Stimulated activated naive CD8-positive, alpha-beta T cell treated with anti-CD3 and anti-CD28 coated beads, Interleukin-15, amount 100 ng/mL, for 72 hours (primary cell): ENCODE measurements at regions not wholly inside any gene's neighbourhood (a gene's known extent, or its start where the extent isn't known, plus 50 kb on each side); places are given as distances from the start of the nearest gene placed in this dataset.

Experiments
- ATAC-seq: fragments of 150-1000 bp; cut with Tn5 transposase; 2 replicates; pipeline ENCODE4 v1.10.0; 2021; ENCODE audit warnings: mild to moderate bottlenecking, moderate library complexity
- DNase-seq, 2 donors: peaks; one replicate each; pipeline ENCODE4 v3.0.0; 2021 to 2022
- H3K27ac Mint-ChIP-seq, 2 donors: one replicate each; pipeline ENCODE4 v1.8.0; 2022; ENCODE audit warnings: mild to moderate bottlenecking in 2 of 2, mixed read lengths in 2 of 2, moderate library complexity in 2 of 2
- H3K27me3 Mint-ChIP-seq: one replicate; pipeline ENCODE4 v1.8.0; 2022; ENCODE audit warnings: mixed read lengths
- H3K4me1 Mint-ChIP-seq: one replicate; pipeline ENCODE4 v1.8.0; 2022; ENCODE audit warnings: mild to moderate bottlenecking, mixed read lengths
- H3K4me3 Mint-ChIP-seq, 2 donors: one replicate each; pipeline ENCODE4 v1.8.0; 2022; ENCODE audit warnings: mild to moderate bottlenecking in 2 of 2, mixed read lengths in 2 of 2, moderate library complexity in 1 of 2
- H3K9me3 Mint-ChIP-seq, 2 donors: one replicate each; pipeline ENCODE4 v1.8.0; 2022; ENCODE audit warnings: mixed read lengths in 2 of 2

DNA sequence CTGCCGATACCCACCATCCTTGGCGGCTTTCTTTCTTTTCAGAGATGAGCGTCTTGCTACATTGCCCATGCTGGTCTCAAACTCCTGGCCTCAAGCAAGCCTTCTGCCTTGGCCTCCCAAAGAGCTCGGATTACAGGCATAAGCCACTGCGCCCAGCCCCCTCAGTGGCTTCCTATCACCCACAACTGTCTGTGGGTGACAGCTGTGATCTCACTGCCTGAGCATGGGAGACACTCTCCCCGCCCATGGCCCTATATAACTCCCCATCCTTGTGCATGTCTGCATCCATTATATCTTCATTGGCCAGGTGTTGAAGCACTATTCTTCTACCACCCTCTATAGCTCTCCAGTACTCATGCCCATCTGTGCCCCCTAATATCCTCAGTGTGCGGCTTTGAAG is 76.2 kb downstream of the PTPRS start:
- Mint-ChIP-seq H3K27ac (no peak overlapping the region), H3K4me3 (no peak overlapping the region), H3K4me1 (no peaks in the 10 kb centered on the region), H3K9me3 (no peaks in the 10 kb centered on the region), H3K27me3 (no peaks in the 10 kb centered on the region)
- ATAC-seq = no peak
- no peak for DNase-seq

DNA sequence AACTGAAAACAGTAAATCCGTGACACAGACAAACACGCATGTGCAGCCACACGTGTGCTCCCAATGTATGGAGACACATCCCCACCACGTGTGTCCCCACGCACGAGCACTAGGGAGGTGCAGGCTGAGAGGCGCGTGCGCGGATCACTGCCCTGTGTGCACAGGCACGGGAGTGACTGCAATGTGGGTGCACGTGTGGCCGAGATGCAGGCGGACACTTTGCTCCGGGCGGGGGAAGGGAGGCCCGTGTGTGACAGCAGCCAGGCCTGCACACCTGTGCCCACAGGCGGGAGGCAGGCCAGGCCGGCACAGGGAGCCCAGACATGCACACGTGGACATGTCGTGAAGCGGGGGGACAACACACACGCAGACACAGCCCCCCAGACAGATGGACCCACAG is 77.0 kb downstream of the PTPRS start:
- no peak for ATAC-seq

DNA sequence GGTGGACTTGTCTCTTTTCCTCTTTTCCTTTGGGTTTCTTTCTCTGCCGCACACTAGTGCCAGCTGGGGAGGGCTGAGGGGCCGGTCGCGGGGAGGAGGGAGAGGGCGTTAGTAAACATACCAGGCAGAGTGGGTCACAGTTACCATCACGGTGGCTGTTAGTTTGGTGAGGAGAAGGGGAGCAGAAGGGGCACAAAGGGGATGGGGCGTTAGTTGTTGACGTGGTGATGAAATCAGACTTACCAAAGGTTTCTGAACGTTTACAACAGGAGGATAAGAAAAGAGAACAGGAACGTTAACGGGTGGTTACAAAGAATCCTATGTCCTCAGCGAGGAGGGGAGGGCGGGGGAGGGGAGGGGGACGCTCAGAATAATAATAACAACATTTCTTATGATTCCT is 77.9 kb downstream of the PTPRS start:
- Mint-ChIP-seq H3K4me3 (no peak overlapping the region), H3K4me1 (no peaks in the 10 kb centered on the region), H3K27me3 (no peaks in the 10 kb centered on the region), H3K27ac (no peak overlapping the region), H3K9me3 (no peaks in the 10 kb centered on the region)
- no peak for ATAC-seq
- no peak for DNase-seq

More for the DNA sequence above, 77.0 kb downstream of the PTPRS start:
- no peaks in the 10 kb centered on the region for H3K27me3 Mint-ChIP-seq
- no peaks in the 10 kb centered on the region for H3K4me1 Mint-ChIP-seq
- DNase-seq = no peak
- H3K27ac Mint-ChIP-seq = no peak overlapping the region
- H3K9me3 Mint-ChIP-seq = no peaks in the 10 kb centered on the region
- H3K4me3 Mint-ChIP-seq = no peak overlapping the region

- Mint-ChIP-seq H3K4me3 (no peak overlapping the region), H3K27ac (no peak overlapping the region), H3K27me3 (no peaks in the 10 kb centered on the region), H3K9me3 (peaks cover 0 to 8% of the 10 kb centered on the region in 2 donors), H3K4me1 (no peaks in the 10 kb centered on the region)
- DNase-seq (no peak), ATAC-seq (no peak)
Measured at GRCh38 chr19:5261156-5261890, 79.3 kb downstream of the PTPRS start.

DNA sequence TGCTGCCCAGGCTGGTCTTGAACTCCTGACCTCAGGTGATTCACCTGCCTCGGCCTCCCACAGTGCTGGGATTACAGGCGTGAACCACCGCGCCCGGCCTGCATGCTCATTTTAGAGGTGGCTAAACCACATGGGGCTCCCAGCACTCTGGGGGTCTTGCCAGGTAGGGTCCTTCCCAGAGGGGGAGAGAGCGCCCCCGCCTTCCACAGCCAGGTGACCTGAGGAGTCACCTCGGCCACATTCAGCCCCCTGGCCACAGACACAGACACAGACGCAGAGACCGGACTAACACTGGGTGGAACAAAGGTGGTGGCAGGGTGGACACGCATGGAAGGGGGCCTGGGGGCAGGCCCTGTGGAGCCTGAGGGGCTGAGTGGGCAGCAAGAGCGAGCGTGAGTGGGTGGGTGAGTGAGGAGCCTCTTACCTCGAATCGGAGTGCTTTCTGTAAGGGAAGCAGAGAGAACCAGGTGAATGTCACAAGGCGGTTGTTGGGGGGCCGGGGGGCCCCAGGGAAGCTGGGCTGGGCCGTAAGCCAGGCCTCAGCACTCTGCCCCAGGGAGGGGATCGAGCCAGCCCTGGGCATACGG is 80.1 kb downstream of the PTPRS start:
- Mint-ChIP-seq H3K4me1 (no peaks in the 10 kb centered on the region), H3K27me3 (no peaks in the 10 kb centered on the region), H3K27ac (no peak overlapping the region), H3K4me3 (no peak overlapping the region), H3K9me3 (peaks cover 8 to 16% of the 10 kb centered on the region in 2 donors)
- ATAC-seq (no peak), DNase-seq (no peak)

- H3K9me3 Mint-ChIP-seq = peaks cover 15 to 22% of the 10 kb centered on the region in 2 donors
- ATAC-seq (no peak), DNase-seq (no peak)
- no peaks in the 10 kb centered on the region for H3K27me3 Mint-ChIP-seq
- peak overlapping the region in 1 of 2 donors; percentile 64 for H3K27ac Mint-ChIP-seq
- H3K4me3 Mint-ChIP-seq = no peak overlapping the region
- no peaks in the 10 kb centered on the region for H3K4me1 Mint-ChIP-seq
Measured at GRCh38 chr19:5259750-5260149, 80.9 kb downstream of the PTPRS start.

GRCh38 chr19:5257155-5258045 is 83.2 kb downstream of the PTPRS start:
- ATAC-seq (no peak), DNase-seq (no peak)
- Mint-ChIP-seq H3K27ac (no peak overlapping the region), H3K4me3 (no peak overlapping the region), H3K4me1 (no peaks in the 10 kb centered on the region), H3K9me3 (peaks cover 23 to 36% of the 10 kb centered on the region in 2 donors), H3K27me3 (no peaks in the 10 kb centered on the region)

- ATAC-seq = no peak
- Mint-ChIP-seq H3K27me3 (no peaks in the 10 kb centered on the region), H3K27ac (no peak overlapping the region)
Measured at GRCh38 chr19:5255602-5256231, 84.9 kb downstream of the PTPRS start.

GRCh38 chr19:5254944-5255343 is 85.7 kb downstream of the PTPRS start:
- ATAC-seq (no peak), DNase-seq (no peak)
- peaks cover 23 to 36% of the 10 kb centered on the region in 2 donors for H3K9me3 Mint-ChIP-seq
- H3K4me3 Mint-ChIP-seq = no peak overlapping the region
- no peaks in the 10 kb centered on the region for H3K27me3 Mint-ChIP-seq
- H3K4me1 Mint-ChIP-seq = no peaks in the 10 kb centered on the region
- H3K27ac Mint-ChIP-seq = no peak overlapping the region

More at GRCh38 chr19:5255602-5256231, 84.9 kb downstream of the PTPRS start:
- Mint-ChIP-seq H3K4me1 (no peaks in the 10 kb centered on the region), H3K4me3 (no peak overlapping the region), H3K9me3 (peaks cover 23 to 36% of the 10 kb centered on the region in 2 donors)
- no peak for DNase-seq

DNA sequence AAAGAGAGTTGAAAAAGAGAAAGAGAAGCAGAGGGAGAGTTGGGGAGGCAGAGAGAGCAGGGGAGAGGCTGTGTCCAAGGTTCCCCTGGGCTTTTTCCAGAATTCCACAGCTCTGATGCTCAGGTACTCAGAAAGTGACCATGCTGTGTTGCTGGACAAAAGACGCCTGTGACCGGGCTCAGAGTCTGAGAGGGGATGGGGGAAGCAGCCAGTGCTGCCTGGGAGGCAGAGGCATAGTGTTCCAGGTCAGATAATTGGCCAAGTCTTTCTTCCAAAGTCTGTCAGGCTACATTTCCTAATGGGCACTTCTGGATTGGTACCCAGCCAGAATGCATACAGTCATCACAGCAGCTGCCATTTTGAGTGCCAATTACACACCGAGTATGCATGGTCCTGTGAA is 86.1 kb downstream of the PTPRS start:
- Mint-ChIP-seq H3K27me3 (no peaks in the 10 kb centered on the region), H3K4me1 (no peaks in the 10 kb centered on the region), H3K4me3 (no peak overlapping the region), H3K9me3 (peaks cover 23 to 36% of the 10 kb centered on the region in 2 donors), H3K27ac (no peak overlapping the region)
- DNase-seq (no peak), ATAC-seq (no peak)

DNA sequence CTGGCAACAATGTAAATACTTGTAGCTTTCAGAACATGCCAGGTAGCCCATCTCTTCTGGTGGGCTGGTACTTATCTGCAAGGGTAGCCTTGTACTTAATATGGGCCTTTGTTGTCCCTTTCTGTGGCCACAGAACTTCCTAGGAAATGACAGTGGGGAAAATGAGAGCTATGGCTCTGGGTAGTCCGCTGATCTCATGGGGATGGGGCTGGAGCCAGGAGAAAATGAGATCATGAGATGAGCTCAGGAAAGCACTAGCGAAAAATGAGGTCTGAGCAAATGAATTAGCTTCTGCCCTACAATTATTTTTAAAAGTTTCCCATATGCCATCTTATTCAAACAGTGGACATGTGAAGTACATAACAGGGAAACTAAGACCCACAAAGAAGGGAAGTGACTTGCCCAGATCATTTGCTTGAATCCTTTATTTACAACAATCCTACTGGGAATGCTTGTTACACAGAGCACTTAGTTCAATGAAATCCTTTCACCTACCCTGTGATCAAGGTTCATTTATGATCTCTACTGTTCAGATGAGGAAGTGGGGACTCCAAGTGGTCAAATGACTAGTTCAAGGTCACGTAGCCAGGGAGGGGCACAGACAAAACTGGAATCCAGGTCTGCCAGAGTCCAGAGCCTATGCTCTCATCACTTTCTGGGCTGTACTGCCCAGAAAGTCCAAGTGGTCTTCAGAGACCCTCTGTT is 87.1 kb downstream of the PTPRS start:
- no peak for DNase-seq
- Mint-ChIP-seq H3K27ac (no peak overlapping the region), H3K9me3 (peaks cover 23 to 36% of the 10 kb centered on the region in 2 donors), H3K27me3 (no peaks in the 10 kb centered on the region), H3K4me1 (no peaks in the 10 kb centered on the region), H3K4me3 (no peak overlapping the region)
- no peak for ATAC-seq

DNA sequence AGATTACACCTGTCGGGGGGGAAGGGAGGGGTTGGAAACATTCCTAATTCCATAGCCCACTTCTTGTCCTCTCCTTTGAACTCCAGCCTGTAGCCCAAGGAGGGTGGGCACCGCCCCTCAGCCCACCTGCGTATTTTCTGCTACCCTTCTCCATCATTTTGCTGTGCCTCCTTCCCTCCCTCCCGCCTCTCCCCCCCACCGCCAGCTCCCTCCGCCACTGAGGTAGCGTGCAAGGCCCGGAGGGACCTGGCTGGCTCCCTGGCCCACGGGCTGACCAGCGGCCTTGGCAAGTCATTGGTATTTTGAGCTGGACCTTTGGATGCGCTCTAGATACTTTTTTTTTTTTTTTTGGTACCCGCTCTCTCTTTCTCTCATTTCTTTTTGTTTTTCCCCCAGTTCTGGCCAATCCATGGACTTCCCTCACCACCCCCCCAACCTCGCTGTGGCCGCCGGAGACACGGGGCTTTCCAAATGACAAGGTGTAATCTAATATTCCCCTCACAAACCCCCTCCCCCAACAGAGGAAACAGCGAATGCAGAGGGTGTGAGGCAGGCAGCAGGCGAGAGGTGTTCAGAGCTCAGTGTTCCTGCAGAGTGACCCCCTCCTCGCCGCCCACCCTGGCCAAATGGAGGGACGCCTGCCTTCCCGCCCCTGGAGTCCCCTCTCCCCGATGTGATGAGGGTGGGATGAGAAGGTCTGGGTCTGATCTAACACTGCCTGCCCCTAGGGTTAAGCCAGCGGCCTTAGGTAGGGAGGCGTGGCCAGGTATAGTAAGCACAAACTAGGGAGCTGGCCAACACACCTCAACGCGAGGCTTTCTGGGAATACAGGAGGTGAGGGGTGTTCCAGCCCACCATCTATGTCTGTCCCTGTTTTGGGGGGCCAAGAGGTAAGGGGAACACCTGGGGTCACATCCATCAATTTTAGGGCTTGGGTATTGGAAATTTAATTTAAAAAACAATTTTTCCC is 89.2 kb downstream of the PTPRS start:
- Mint-ChIP-seq H3K4me1 (peaks cover 7% of the 10 kb centered on the region), H3K27ac (peak overlapping the region in 1 of 2 donors; percentile 54), H3K9me3 (peaks cover 23 to 29% of the 10 kb centered on the region in 2 donors), H3K27me3 (peaks cover 6% of the 10 kb centered on the region), H3K4me3 (no peak overlapping the region)
- ATAC-seq = no peak
- DNase-seq = no peak

DNA sequence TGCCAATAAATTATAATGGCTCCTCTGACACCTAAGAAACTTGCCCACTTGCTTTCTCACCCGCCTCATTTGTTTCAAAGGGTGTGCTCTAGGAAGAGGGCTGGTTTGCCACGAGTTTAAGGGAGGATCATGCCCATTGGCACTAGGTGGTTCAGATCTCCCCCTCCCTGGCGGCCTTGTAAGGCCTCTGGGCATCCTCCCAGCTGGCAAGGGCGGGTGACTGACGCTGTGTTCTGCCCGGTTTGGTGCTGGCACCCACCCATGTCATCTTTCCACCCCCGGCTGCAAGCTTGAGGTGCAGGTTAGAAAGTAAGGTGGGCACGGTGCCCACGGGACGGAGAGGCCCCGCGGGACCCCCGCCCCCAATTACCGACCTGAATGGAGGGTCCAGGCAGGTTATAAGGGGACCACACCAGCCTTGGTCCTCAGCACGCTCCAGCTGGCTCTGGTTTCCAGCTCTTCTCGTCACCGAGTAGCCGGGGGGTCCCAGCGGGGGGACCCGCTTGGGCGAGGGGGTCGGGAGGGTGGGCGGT is 90.4 kb downstream of the PTPRS start:
- peaks cover 16% of the 10 kb centered on the region for H3K4me1 Mint-ChIP-seq
- H3K27me3 Mint-ChIP-seq = peaks cover 6% of the 10 kb centered on the region

GRCh38 chr19:5249526-5249925 is 91.1 kb downstream of the PTPRS start:
- Mint-ChIP-seq H3K9me3 (peaks cover 7 to 12% of the 10 kb centered on the region in 2 donors), H3K4me1 (peaks cover 16% of the 10 kb centered on the region)

More for the DNA sequence above, 90.4 kb downstream of the PTPRS start:
- ATAC-seq = no peak
- H3K27ac Mint-ChIP-seq = no peak overlapping the region
- H3K4me3 Mint-ChIP-seq = no peak overlapping the region
- peaks cover 13 to 18% of the 10 kb centered on the region in 2 donors for H3K9me3 Mint-ChIP-seq
- no peak for DNase-seq

More at GRCh38 chr19:5249526-5249925, 91.1 kb downstream of the PTPRS start:
- DNase-seq (no peak), ATAC-seq (no peak)
- Mint-ChIP-seq H3K4me3 (no peak overlapping the region), H3K27me3 (peaks cover 6% of the 10 kb centered on the region), H3K27ac (no peak overlapping the region)
